Activated CD4-positive, alpha-beta T cell treated with anti-CD3 and anti-CD28 coated beads for 36 hours (primary cell): ENCODE measurements at regions not wholly inside any gene's neighbourhood (a gene's known extent, or its start where the extent isn't known, plus 50 kb on each side); places are given as distances from the start of the nearest gene placed in this dataset.
"Not testable (repeated sequence)": the region's sequence is repeated elsewhere in the genome, so short reads cannot be mapped to it uniquely, and the experiment has no call there.

Source experiments
- ATAC-seq: fragments of 200-7000 bp; cut with Tn5 transposase; one replicate; pipeline ENCODE4 v1.10.0; 2021; ENCODE audit warnings: mild to moderate bottlenecking, moderate library complexity
- CTCF ChIA-PET: fragments of 350-600 bp; sonication (Branson Sonifier 250); formaldehyde crosslinking; loops from one replicate; lab custom pipeline; 2021; ENCODE audit warnings: antibody characterized with exemption; lab: Charles Lee
- POLR2A ChIA-PET: fragments of 350-600 bp; sonication (Branson Sonifier 250); formaldehyde crosslinking; loops from one replicate; lab custom pipeline; 2021; ENCODE audit warnings: antibody characterized with exemption, inconsistent platforms; lab: Charles Lee
- DNase-seq: peaks from one replicate; pipeline ENCODE4 v3.0.0-alpha.2; 2020
- H3K27ac Mint-ChIP-seq: one replicate; pipeline ENCODE4 v1.8.0; 2021; ENCODE audit warnings: mixed read lengths
- H3K27me3 Mint-ChIP-seq: one replicate; pipeline ENCODE4 v1.8.0; 2021; ENCODE audit warnings: mixed read lengths
- H3K36me3 Mint-ChIP-seq: one replicate; pipeline ENCODE4 v1.8.0; 2021; ENCODE audit warnings: low read depth, mixed read lengths
- H3K4me1 Mint-ChIP-seq: one replicate; pipeline ENCODE4 v1.8.0; 2021; ENCODE audit warnings: mixed read lengths
- H3K4me3 Mint-ChIP-seq: one replicate; pipeline ENCODE4 v1.8.0; 2021; ENCODE audit warnings: mild to moderate bottlenecking, moderate library complexity, mixed read lengths
- H3K9me3 Mint-ChIP-seq: one replicate; pipeline ENCODE4 v1.8.0; 2021; ENCODE audit warnings: low read depth, mixed read lengths
- intact Hi-C, 2 experiments: fragments of 100-400 bp; cut with DNase I in 1 of 2; cut with micrococcal nuclease in 1 of 2; formaldehyde crosslinking; loops; one replicate each; pipeline versions ENCODE4 v1.14.2 to v1.15.1; 2022 to 2024; cut with DNase I, micrococcal nuclease

GRCh38 chr13:103883698-103884097 lies 817.5 kb upstream of the SLC10A2 start:
- ChIA-PET CTCF (no interaction called here), POLR2A (no interaction called here)
- Mint-ChIP-seq H3K4me1 (no peaks in the 10 kb centered on the region), H3K36me3 (no peaks in the 10 kb centered on the region), H3K27me3 (no peaks in the 10 kb centered on the region), H3K9me3 (no peaks in the 10 kb centered on the region), H3K4me3 (no peak overlapping the region), H3K27ac (no peak overlapping the region)
- DNase-seq = no peak
- no peak for ATAC-seq
- intact Hi-C loops = no loop called here

GRCh38 chr13:103883164-103883563 lies 816.9 kb upstream of the SLC10A2 start:
- POLR2A ChIA-PET = no interaction called here
- ATAC-seq (no peak), DNase-seq (no peak)
- no peak overlapping the region for H3K4me3 Mint-ChIP-seq
- H3K27me3 Mint-ChIP-seq = no peaks in the 10 kb centered on the region
- H3K27ac Mint-ChIP-seq = no peak overlapping the region
- CTCF ChIA-PET = no interaction called here
- intact Hi-C loops = no loop called here
- H3K36me3 Mint-ChIP-seq = no peaks in the 10 kb centered on the region
- no peaks in the 10 kb centered on the region for H3K9me3 Mint-ChIP-seq
- H3K4me1 Mint-ChIP-seq = no peaks in the 10 kb centered on the region

GRCh38 chr13:103880146-103880545 lies 813.9 kb upstream of the SLC10A2 start:
- CTCF ChIA-PET = interaction anchor here (0.8 kb wide), 1 partner anchor 444 kb away, joined by 3 read pairs; no protein-coding TSS in a partner anchor
- H3K36me3 Mint-ChIP-seq, DNase-seq, POLR2A ChIA-PET, H3K9me3 Mint-ChIP-seq, H3K4me1 Mint-ChIP-seq, H3K27ac Mint-ChIP-seq, ATAC-seq, intact Hi-C loops, H3K27me3 Mint-ChIP-seq, H3K4me3 Mint-ChIP-seq: not testable (repeated sequence)

GRCh38 chr13:103878891-103879605 lies 812.8 kb upstream of the SLC10A2 start:
- Mint-ChIP-seq H3K9me3 (no peaks in the 10 kb centered on the region), H3K27ac (no peak overlapping the region), H3K36me3 (no peaks in the 10 kb centered on the region), H3K4me3 (no peak overlapping the region), H3K27me3 (no peaks in the 10 kb centered on the region), H3K4me1 (no peaks in the 10 kb centered on the region)
- intact Hi-C loops = no loop called here
- CTCF ChIA-PET = no interaction called here
- POLR2A ChIA-PET = no interaction called here
- DNase-seq (no peak), ATAC-seq (no peak)

DNA sequence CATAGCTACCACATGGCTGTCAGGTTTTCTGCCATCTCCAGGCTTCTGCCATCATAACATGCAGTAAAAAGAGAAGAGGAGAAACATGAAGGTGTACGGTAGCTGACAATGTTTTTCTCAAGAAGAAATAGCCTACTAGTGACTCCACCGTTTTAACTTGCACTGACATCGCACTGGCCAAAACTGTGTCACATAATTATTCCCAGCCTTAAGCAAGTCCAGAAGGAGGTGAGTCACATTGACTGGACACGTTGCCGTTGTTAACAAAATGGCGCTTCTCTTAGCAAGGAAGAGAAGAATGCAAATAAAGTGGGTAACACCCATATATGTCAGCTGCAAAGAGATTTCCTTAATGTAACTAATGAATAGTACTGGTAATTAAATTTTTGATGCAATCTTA lies 810.4 kb upstream of the SLC10A2 start:
- Mint-ChIP-seq H3K27ac (no peak overlapping the region), H3K9me3 (no peaks in the 10 kb centered on the region), H3K36me3 (no peaks in the 10 kb centered on the region), H3K4me3 (no peak overlapping the region), H3K27me3 (no peaks in the 10 kb centered on the region), H3K4me1 (no peaks in the 10 kb centered on the region)
- ATAC-seq (no peak), DNase-seq (no peak)
- intact Hi-C loops = no loop called here
- ChIA-PET POLR2A (no interaction called here), CTCF (no interaction called here)

DNA sequence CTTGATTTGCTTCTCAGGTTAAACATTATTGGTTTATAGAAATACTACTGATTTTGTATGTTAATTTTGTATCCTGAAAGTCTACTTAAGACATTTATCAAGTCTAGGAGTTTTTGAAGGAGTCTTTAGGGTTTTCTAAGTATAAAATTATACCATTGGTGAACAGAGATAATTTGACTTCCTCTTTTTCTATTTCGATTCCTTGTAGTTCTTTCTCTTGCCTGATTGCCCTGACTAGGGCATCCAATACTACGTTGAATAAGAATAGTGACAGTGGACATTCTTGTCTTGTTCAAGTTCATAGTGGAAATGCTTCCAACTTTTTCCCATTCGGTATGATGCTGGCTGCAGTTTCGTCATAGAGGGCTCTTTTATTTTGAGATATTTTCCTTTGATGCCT lies 807.5 kb upstream of the SLC10A2 start:
- Mint-ChIP-seq H3K9me3 (peaks cover 3% of the 10 kb centered on the region), H3K27ac (no peak overlapping the region), H3K4me1 (no peaks in the 10 kb centered on the region), H3K4me3 (no peak overlapping the region), H3K27me3 (no peaks in the 10 kb centered on the region), H3K36me3 (no peaks in the 10 kb centered on the region)
- CTCF ChIA-PET = no interaction called here
- POLR2A ChIA-PET = no interaction called here
- DNase-seq (no peak), ATAC-seq (no peak)
- intact Hi-C loops = no loop called here

DNA sequence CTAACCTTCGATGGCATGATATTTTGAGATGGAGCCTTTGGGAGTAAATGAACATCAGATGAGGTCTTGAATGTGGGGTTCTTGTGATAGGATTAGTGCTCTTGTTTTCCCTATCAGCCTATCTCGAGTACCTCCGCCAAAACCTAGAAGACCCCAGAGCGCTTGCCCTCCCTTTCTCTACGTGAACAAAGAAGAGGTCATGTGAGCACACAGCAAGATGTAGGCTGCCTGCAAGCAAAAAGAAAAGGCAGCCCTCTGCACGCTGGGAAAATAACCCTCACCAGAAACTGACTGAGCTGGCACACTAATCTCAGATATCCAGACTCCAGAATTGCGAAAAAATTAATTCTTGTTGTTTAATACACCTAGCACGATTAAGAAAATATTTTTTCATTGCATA lies 799.8 kb upstream of the SLC10A2 start:
- ChIA-PET CTCF (no interaction called here), POLR2A (no interaction called here)
- peaks cover 6% of the 10 kb centered on the region for H3K9me3 Mint-ChIP-seq

GRCh38 chr13:103862525-103862924 lies 796.3 kb upstream of the SLC10A2 start:
- no peak for DNase-seq
- Mint-ChIP-seq H3K9me3 (no peaks in the 10 kb centered on the region), H3K4me3 (no peak overlapping the region), H3K36me3 (no peaks in the 10 kb centered on the region), H3K27me3 (no peaks in the 10 kb centered on the region), H3K4me1 (no peaks in the 10 kb centered on the region), H3K27ac (no peak overlapping the region)
- POLR2A ChIA-PET = no interaction called here
- intact Hi-C loops = no loop called here
- CTCF ChIA-PET = no interaction called here
- no peak for ATAC-seq

More for the DNA sequence above, 799.8 kb upstream of the SLC10A2 start:
- Mint-ChIP-seq H3K4me3 (no peak overlapping the region), H3K36me3 (no peaks in the 10 kb centered on the region), H3K4me1 (no peaks in the 10 kb centered on the region), H3K27me3 (no peaks in the 10 kb centered on the region), H3K27ac (no peak overlapping the region)
- no peak for DNase-seq
- ATAC-seq = no peak
- intact Hi-C loops = no loop called here

GRCh38 chr13:103859952-103860351 lies 793.7 kb upstream of the SLC10A2 start:
- CTCF ChIA-PET = interaction anchor here (0.7 kb wide), 1 partner anchor 103 kb away, joined by 3 read pairs; no protein-coding TSS in a partner anchor
- POLR2A ChIA-PET = no interaction called here
- ATAC-seq = no peak
- Mint-ChIP-seq H3K36me3 (no peaks in the 10 kb centered on the region), H3K4me3 (no peak overlapping the region), H3K27me3 (no peaks in the 10 kb centered on the region), H3K27ac (no peak overlapping the region), H3K4me1 (no peaks in the 10 kb centered on the region), H3K9me3 (no peaks in the 10 kb centered on the region)
- intact Hi-C loops = no loop called here
- DNase-seq = no peak

DNA sequence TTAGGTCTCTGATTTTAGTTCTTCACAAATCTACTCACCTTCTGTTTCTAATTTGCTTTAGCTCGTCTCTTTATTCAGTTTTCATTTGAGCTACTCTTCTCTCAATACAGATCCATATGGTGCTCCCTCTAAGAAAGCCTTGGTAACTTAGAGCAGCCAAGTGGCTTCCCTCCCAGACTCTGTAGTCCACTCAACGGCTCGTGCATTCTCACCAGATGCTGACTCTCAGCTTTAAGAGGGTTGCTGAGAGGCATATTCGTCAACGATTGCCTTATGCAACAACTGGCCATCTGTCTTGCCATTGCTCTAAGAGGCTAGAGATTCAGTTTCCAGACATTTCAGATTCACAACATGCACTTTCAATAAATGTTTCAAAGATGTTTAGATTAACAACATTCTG lies 785.8 kb upstream of the SLC10A2 start:
- CTCF ChIA-PET = no interaction called here
- no peak for DNase-seq
- Mint-ChIP-seq H3K27me3 (no peaks in the 10 kb centered on the region), H3K27ac (no peak overlapping the region), H3K4me1 (no peaks in the 10 kb centered on the region), H3K36me3 (no peaks in the 10 kb centered on the region), H3K4me3 (no peak overlapping the region), H3K9me3 (peaks cover 2% of the 10 kb centered on the region)
- intact Hi-C loops = no loop called here
- no peak for ATAC-seq
- POLR2A ChIA-PET = no interaction called here

DNA sequence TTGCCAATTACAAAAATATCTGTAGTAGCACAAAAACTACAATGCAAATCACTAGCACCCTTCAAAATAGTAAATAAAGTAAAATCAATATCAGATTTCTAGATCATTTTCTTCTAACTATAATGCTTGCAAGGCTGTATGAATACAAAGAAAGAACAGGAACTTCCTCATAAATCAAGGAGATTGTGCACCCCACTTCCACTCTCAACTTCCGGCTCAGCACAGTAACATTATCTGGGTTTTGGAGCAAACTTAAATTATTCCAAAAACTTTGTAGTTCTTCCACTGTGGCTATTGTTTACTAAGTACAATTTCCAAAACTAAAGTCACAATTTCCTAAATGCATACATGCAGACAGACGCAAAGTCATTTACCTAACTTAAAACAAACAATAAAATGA lies 778.3 kb upstream of the SLC10A2 start:
- Mint-ChIP-seq H3K4me3 (no peak overlapping the region), H3K4me1 (no peaks in the 10 kb centered on the region), H3K36me3 (no peaks in the 10 kb centered on the region), H3K27me3 (no peaks in the 10 kb centered on the region), H3K9me3 (no peaks in the 10 kb centered on the region), H3K27ac (no peak overlapping the region)
- DNase-seq (no peak), ATAC-seq (no peak)
- intact Hi-C loops = no loop called here
- ChIA-PET POLR2A (no interaction called here), CTCF (no interaction called here)

- Mint-ChIP-seq H3K27ac (no peak overlapping the region), H3K4me1 (no peaks in the 10 kb centered on the region), H3K9me3 (no peaks in the 10 kb centered on the region), H3K4me3 (no peak overlapping the region), H3K27me3 (no peaks in the 10 kb centered on the region), H3K36me3 (no peaks in the 10 kb centered on the region)
- intact Hi-C loops = no loop called here
- ChIA-PET POLR2A (no interaction called here), CTCF (no interaction called here)
- DNase-seq (no peak), ATAC-seq (no peak)
These were observed 773.2 kb upstream of the SLC10A2 start for GRCh38 chr13:103839460-103839859.
